GM23338 (cell line): ENCODE measurements at regions not wholly inside any gene's neighbourhood (a gene's known extent, or its start where the extent isn't known, plus 50 kb on each side); places are given as distances from the start of the nearest gene placed in this dataset.

Source experiments
- CREB1 ChIP-seq: fragments of 250-450 bp; sonication (Bioruptor Pico); IDR thresholded peaks from 2 replicates; pipeline ENCODE4 v1.5.0; 2020; ENCODE audit warnings: low read depth, mild to moderate bottlenecking, moderate library complexity
- EZH2 ChIP-seq: fragments of 200-600 bp; sonication (generic); IDR thresholded peaks from one replicate; pipeline ENCODE4 v1.8.0; 2017; ENCODE audit warnings: antibody characterized with exemption, mild to moderate bottlenecking, low read depth; ENCODE audit not compliant: unreplicated experiment
- EZH2phosphoT487 ChIP-seq: fragments of 200-600 bp; sonication (generic); IDR thresholded peaks from one replicate; pipeline ENCODE4 v1.8.1; 2018; ENCODE audit warnings: antibody characterized with exemption; ENCODE audit not compliant: unreplicated experiment
- JUNB ChIP-seq: IDR thresholded peaks from one replicate; pipeline ENCODE4 v1.6.1; 2016; ENCODE audit warnings: antibody characterized with exemption; ENCODE audit not compliant: unreplicated experiment
- NANOG ChIP-seq: IDR thresholded peaks from 2 replicates; pipeline ENCODE4 v1.6.1; 2016; ENCODE audit warnings: antibody characterized with exemption, borderline replicate concordance
- POLR2AphosphoS5 ChIP-seq: IDR thresholded peaks from 2 replicates; pipeline ENCODE4 v1.6.1; 2016; ENCODE audit warnings: antibody characterized with exemption, low read depth
- REST ChIP-seq: IDR thresholded peaks from one replicate; pipeline ENCODE4 v1.6.1; 2018; ENCODE audit warnings: antibody characterized with exemption; ENCODE audit not compliant: unreplicated experiment
- STAT1 ChIP-seq: IDR thresholded peaks from one replicate; pipeline ENCODE4 v1.6.1; 2016; ENCODE audit warnings: antibody characterized with exemption; ENCODE audit not compliant: unreplicated experiment
- ZNF114 ChIP-seq: fragments of 250-450 bp; sonication (Bioruptor Pico); IDR thresholded peaks from 2 replicates; pipeline ENCODE4 v1.5.0; 2020; ENCODE audit warnings: mild to moderate bottlenecking, moderate library complexity
- ZNF331 ChIP-seq: fragments of 250-450 bp; sonication (Bioruptor Pico); IDR thresholded peaks from 2 replicates; pipeline ENCODE4 v1.5.0; 2020; ENCODE audit warnings: low read depth, mild to moderate bottlenecking, moderate library complexity
- TF ChIP-seq, protein P1 (sequence below), 2 experiments: fragments of 200-600 bp in 1 of 2; sonication (generic) in 1 of 2; conservative IDR thresholded peaks; 2 replicates each; pipeline versions ENCODE4 v1.5.1 to v1.6.1; 2016 to 2017; ENCODE audit warnings: antibody characterized with exemption in 2 of 2, low read depth in 2 of 2, mild to moderate bottlenecking in 2 of 2, moderate library complexity in 1 of 2
- TF ChIP-seq, protein P2 (sequence below): IDR thresholded peaks from 2 replicates; pipeline ENCODE4 v1.6.1; 2016; ENCODE audit warnings: antibody characterized with exemption
- TF ChIP-seq, protein P3 (sequence below): fragments of 250-450 bp; sonication (Bioruptor Pico); IDR thresholded peaks from 2 replicates; pipeline ENCODE4 v1.5.0; 2020; ENCODE audit warnings: mild to moderate bottlenecking, moderate library complexity

GRCh38 chr4:108236264-108236663, 67.5 kb upstream of the LEF1 start:
- TF ChIP-seq, protein P1, sequence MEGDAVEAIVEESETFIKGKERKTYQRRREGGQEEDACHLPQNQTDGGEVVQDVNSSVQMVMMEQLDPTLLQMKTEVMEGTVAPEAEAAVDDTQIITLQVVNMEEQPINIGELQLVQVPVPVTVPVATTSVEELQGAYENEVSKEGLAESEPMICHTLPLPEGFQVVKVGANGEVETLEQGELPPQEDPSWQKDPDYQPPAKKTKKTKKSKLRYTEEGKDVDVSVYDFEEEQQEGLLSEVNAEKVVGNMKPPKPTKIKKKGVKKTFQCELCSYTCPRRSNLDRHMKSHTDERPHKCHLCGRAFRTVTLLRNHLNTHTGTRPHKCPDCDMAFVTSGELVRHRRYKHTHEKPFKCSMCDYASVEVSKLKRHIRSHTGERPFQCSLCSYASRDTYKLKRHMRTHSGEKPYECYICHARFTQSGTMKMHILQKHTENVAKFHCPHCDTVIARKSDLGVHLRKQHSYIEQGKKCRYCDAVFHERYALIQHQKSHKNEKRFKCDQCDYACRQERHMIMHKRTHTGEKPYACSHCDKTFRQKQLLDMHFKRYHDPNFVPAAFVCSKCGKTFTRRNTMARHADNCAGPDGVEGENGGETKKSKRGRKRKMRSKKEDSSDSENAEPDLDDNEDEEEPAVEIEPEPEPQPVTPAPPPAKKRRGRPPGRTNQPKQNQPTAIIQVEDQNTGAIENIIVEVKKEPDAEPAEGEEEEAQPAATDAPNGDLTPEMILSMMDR (conservative IDR thresholded peaks at IDR 0.05; ENCODE audit: low read depth in 2 of 2) = no peak
- TF ChIP-seq EZH2phosphoT487 (no peak), POLR2AphosphoS5 (no peak), REST (no peak), JUNB (no peak), CREB1 (CRISPR knock-in tag) (no peak), EZH2 (no peak), ZNF114 (CRISPR knock-in tag) (no peak), ZNF331 (CRISPR knock-in tag) (no peak), STAT1 (no peak), NANOG (no peak)
- TF ChIP-seq, protein P2, sequence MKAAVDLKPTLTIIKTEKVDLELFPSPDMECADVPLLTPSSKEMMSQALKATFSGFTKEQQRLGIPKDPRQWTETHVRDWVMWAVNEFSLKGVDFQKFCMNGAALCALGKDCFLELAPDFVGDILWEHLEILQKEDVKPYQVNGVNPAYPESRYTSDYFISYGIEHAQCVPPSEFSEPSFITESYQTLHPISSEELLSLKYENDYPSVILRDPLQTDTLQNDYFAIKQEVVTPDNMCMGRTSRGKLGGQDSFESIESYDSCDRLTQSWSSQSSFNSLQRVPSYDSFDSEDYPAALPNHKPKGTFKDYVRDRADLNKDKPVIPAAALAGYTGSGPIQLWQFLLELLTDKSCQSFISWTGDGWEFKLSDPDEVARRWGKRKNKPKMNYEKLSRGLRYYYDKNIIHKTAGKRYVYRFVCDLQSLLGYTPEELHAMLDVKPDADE = no peak
- TF ChIP-seq, protein P3, sequence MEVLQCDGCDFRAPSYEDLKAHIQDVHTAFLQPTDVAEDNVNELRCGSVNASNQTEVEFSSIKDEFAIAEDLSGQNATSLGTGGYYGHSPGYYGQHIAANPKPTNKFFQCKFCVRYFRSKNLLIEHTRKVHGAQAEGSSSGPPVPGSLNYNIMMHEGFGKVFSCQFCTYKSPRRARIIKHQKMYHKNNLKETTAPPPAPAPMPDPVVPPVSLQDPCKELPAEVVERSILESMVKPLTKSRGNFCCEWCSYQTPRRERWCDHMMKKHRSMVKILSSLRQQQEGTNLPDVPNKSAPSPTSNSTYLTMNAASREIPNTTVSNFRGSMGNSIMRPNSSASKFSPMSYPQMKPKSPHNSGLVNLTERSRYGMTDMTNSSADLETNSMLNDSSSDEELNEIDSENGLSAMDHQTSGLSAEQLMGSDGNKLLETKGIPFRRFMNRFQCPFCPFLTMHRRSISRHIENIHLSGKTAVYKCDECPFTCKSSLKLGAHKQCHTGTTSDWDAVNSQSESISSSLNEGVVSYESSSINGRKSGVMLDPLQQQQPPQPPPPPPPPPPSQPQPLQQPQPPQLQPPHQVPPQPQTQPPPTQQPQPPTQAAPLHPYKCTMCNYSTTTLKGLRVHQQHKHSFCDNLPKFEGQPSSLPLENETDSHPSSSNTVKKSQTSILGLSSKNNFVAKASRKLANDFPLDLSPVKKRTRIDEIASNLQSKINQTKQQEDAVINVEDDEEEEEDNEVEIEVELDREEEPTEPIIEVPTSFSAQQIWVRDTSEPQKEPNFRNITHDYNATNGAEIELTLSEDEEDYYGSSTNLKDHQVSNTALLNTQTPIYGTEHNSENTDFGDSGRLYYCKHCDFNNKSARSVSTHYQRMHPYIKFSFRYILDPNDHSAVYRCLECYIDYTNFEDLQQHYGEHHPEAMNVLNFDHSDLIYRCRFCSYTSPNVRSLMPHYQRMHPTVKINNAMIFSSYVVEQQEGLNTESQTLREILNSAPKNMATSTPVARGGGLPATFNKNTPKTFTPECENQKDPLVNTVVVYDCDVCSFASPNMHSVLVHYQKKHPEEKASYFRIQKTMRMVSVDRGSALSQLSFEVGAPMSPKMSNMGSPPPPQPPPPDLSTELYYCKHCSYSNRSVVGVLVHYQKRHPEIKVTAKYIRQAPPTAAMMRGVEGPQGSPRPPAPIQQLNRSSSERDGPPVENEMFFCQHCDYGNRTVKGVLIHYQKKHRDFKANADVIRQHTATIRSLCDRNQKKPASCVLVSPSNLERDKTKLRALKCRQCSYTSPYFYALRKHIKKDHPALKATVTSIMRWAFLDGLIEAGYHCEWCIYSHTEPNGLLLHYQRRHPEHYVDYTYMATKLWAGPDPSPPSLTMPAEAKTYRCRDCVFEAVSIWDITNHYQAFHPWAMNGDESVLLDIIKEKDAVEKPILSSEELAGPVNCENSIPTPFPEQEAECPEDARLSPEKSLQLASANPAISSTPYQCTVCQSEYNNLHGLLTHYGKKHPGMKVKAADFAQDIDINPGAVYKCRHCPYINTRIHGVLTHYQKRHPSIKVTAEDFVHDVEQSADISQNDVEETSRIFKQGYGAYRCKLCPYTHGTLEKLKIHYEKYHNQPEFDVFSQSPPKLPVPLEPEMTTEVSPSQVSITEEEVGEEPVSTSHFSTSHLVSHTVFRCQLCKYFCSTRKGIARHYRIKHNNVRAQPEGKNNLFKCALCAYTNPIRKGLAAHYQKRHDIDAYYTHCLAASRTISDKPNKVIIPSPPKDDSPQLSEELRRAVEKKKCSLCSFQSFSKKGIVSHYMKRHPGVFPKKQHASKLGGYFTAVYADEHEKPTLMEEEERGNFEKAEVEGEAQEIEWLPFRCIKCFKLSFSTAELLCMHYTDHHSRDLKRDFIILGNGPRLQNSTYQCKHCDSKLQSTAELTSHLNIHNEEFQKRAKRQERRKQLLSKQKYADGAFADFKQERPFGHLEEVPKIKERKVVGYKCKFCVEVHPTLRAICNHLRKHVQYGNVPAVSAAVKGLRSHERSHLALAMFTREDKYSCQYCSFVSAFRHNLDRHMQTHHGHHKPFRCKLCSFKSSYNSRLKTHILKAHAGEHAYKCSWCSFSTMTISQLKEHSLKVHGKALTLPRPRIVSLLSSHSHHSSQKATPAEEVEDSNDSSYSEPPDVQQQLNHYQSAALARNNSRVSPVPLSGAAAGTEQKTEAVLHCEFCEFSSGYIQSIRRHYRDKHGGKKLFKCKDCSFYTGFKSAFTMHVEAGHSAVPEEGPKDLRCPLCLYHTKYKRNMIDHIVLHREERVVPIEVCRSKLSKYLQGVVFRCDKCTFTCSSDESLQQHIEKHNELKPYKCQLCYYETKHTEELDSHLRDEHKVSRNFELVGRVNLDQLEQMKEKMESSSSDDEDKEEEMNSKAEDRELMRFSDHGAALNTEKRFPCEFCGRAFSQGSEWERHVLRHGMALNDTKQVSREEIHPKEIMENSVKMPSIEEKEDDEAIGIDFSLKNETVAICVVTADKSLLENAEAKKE = no peak
